Sigmoid colon (tissue), 6 donors: ENCODE measurements at regions not wholly inside any gene's neighbourhood (a gene's known extent, or its start where the extent isn't known, plus 50 kb on each side); places are given as distances from the start of the nearest gene placed in this dataset.
A peak's percentile ranks its signal among the peaks of the same experiment; 100 is the strongest.

Experiments used
- DNase-seq: peaks from one replicate; pipeline ENCODE4 v3.0.0-alpha.2; 2019
- H3K27ac ChIP-seq, 4 donors: fragments of 200-600 bp; sonication (generic); one replicate each; pipeline ENCODE4 v1.5.1; 2016 to 2019; ENCODE audit warnings: mild to moderate bottlenecking in 1 of 4
- H3K27me3 ChIP-seq, 3 donors: fragments of 200-600 bp; sonication (generic); one replicate each; pipeline ENCODE4 v1.5.1; 2019; ENCODE audit warnings: mild to moderate bottlenecking in 1 of 3
- H3K36me3 ChIP-seq, 4 donors: fragments of 200-600 bp; sonication (generic); one replicate each; pipeline ENCODE4 v1.5.1; 2016 to 2019
- H3K4me1 ChIP-seq, 4 donors: fragments of 200-600 bp; sonication (generic); one replicate each; pipeline ENCODE4 v1.5.1; 2017 to 2019
- H3K4me3 ChIP-seq, 4 donors: fragments of 200-600 bp; sonication (generic); one replicate each; pipeline ENCODE4 v1.5.1; 2017 to 2019; ENCODE audit warnings: mild to moderate bottlenecking in 2 of 4, moderate library complexity in 1 of 4
- H3K9me3 ChIP-seq, 4 donors: fragments of 200-600 bp in 3 of 4; sonication (generic) in 3 of 4; one replicate each; pipeline versions ENCODE4 v1.5.1 to v1.6.1; 2013 to 2019
- CTCF ChIP-seq, 4 experiments: fragments of 450-650 bp in 3 of 4; fragments of 200-600 bp in 1 of 4; IDR thresholded peaks; one replicate each; pipeline ENCODE4 v1.5.1; 2016 to 2019; ENCODE audit warnings: antibody characterized with exemption in 4 of 4, mild to moderate bottlenecking in 3 of 4, moderate library complexity in 2 of 4
- EP300 ChIP-seq, 4 donors: sonication (generic); formaldehyde crosslinking; IDR thresholded peaks; one replicate each; pipeline ENCODE4 v1.6.1; 2017; ENCODE audit warnings: antibody characterized with exemption in 4 of 4
- POLR2A ChIP-seq, 2 donors: fragments of 450-650 bp; IDR thresholded peaks; one replicate each; pipeline ENCODE4 v1.6.1; 2016; ENCODE audit warnings: antibody characterized with exemption in 2 of 2, mild to moderate bottlenecking in 2 of 2, moderate library complexity in 2 of 2
- POLR2AphosphoS5 ChIP-seq, 4 donors: sonication (generic); formaldehyde crosslinking; IDR thresholded peaks; one replicate each; pipeline ENCODE4 v1.6.1; 2017; ENCODE audit warnings: antibody characterized with exemption in 4 of 4
- WGBS, 2 donors: extraction: QIAGEN DNeasy Blood & Tissue Kit; methylation state at CpG; one replicate each; pipeline ENCODE4 v1.1.7; 2013; 5-methylcytosine and 5-hydroxymethylcytosine counted together
- intact Hi-C: fragments of 100-400 bp; cut with DNase I; formaldehyde crosslinking; loops from one replicate; pipeline ENCODE4 v1.15.1; 2023
- donor health status: healthy with polysubstance abuse.
- donor health status: healthy.

GRCh38 chr14:28143316-28143715 is 623.3 kb upstream of the FOXG1 start:
- 66 to 75% methylated on average over 3 of the region's 3 CpGs for WGBS, 2 donors
- TF ChIP-seq CTCF (IDR thresholded peaks at IDR 0.05) (no peak), POLR2AphosphoS5 (IDR thresholded peaks at IDR 0.05) (no peak), EP300 (IDR thresholded peaks at IDR 0.05) (no peak)

GRCh38 chr14:28151926-28152325 is 614.7 kb upstream of the FOXG1 start:
- no peaks in the 10 kb centered on the region for H3K36me3 ChIP-seq
- no peaks in the 10 kb centered on the region for H3K9me3 ChIP-seq
- DNase-seq: no peak
- no peak for TF ChIP-seq POLR2AphosphoS5 (IDR thresholded peaks at IDR 0.05)
- TF ChIP-seq EP300 (IDR thresholded peaks at IDR 0.05): no peak
- TF ChIP-seq CTCF (IDR thresholded peaks at IDR 0.05): no peak
- no peak for TF ChIP-seq POLR2A (IDR thresholded peaks at IDR 0.05)
- no peak overlapping the region for H3K4me3 ChIP-seq
- WGBS, 2 donors: 83 to 85% methylated on average over 3 of the region's 3 CpGs
- H3K27ac ChIP-seq: no peak overlapping the region
- H3K4me1 ChIP-seq: no peaks in the 10 kb centered on the region
- no peaks in the 10 kb centered on the region for H3K27me3 ChIP-seq
- intact Hi-C loops: no loop called here

More at GRCh38 chr14:28143316-28143715, 623.3 kb upstream of the FOXG1 start:
- intact Hi-C loops: no loop called here
- no peak overlapping the region for H3K4me3 ChIP-seq
- DNase-seq: no peak
- H3K9me3 ChIP-seq: no peaks in the 10 kb centered on the region
- no peaks in the 10 kb centered on the region for H3K36me3 ChIP-seq
- no peaks in the 10 kb centered on the region for H3K4me1 ChIP-seq
- H3K27me3 ChIP-seq: no peaks in the 10 kb centered on the region
- H3K27ac ChIP-seq: no peak overlapping the region

GRCh38 chr14:28152453-28153044 is 614.0 kb upstream of the FOXG1 start:
- Histone ChIP-seq H3K27ac (no peak overlapping the region), H3K9me3 (no peaks in the 10 kb centered on the region), H3K4me1 (no peaks in the 10 kb centered on the region), H3K4me3 (no peak overlapping the region), H3K27me3 (no peaks in the 10 kb centered on the region), H3K36me3 (no peaks in the 10 kb centered on the region)
- no peak for DNase-seq
- 30 to 66% methylated on average over 4 of the region's 4 CpGs for WGBS, 2 donors
- TF ChIP-seq EP300 (IDR thresholded peaks at IDR 0.05) (no peak), POLR2AphosphoS5 (IDR thresholded peaks at IDR 0.05) (no peak)
- intact Hi-C loops: no loop called here

- 88% methylated on average over 14 of the region's 14 CpGs for WGBS, 2 donors
- intact Hi-C loops: no loop called here
Observed at GRCh38 chr14:28157289-28157869, 609.2 kb upstream of the FOXG1 start.

More at GRCh38 chr14:28157289-28157869, 609.2 kb upstream of the FOXG1 start:
- Histone ChIP-seq H3K27me3 (no peaks in the 10 kb centered on the region), H3K36me3 (no peaks in the 10 kb centered on the region), H3K4me1 (no peaks in the 10 kb centered on the region), H3K27ac (no peak overlapping the region), H3K9me3 (no peaks in the 10 kb centered on the region), H3K4me3 (no peak overlapping the region)
- peak; percentile 48 for DNase-seq
- TF ChIP-seq POLR2A (IDR thresholded peaks at IDR 0.05) (no peak), EP300 (IDR thresholded peaks at IDR 0.05) (no peak), CTCF (IDR thresholded peaks at IDR 0.05) (no peak), POLR2AphosphoS5 (IDR thresholded peaks at IDR 0.05) (no peak)
